Daoy (cell line): ENCODE measurements at regions not wholly inside any gene's neighbourhood (a gene's known extent, or its start where the extent isn't known, plus 50 kb on each side); places are given as distances from the start of the nearest gene placed in this dataset.
"Not testable (repeated sequence)": the region's sequence is repeated elsewhere in the genome, so short reads cannot be mapped to it uniquely, and the experiment has no call there.

Source experiments
- DNase-seq: peaks from one replicate; pipeline ENCODE4 v3.0.0-alpha.2; 2015; ENCODE audit warnings: low read depth

GRCh38 chr3:168779970-168780645 lies 684.4 kb upstream of the GOLIM4 start:
- DNase-seq, result not testable (repeated sequence)

- DNase-seq, result no peak
These were observed 658.0 kb upstream of the GOLIM4 start for GRCh38 chr3:168753724-168754123.

GRCh38 chr3:168752339-168752738 lies 656.6 kb upstream of the GOLIM4 start:
- DNase-seq, result no peak

- DNase-seq, result no peak
These were observed 652.0 kb upstream of the GOLIM4 start for GRCh38 chr3:168747697-168748096.

GRCh38 chr3:168738527-168739325 lies 643.0 kb upstream of the GOLIM4 start:
- no peak for DNase-seq

DNA sequence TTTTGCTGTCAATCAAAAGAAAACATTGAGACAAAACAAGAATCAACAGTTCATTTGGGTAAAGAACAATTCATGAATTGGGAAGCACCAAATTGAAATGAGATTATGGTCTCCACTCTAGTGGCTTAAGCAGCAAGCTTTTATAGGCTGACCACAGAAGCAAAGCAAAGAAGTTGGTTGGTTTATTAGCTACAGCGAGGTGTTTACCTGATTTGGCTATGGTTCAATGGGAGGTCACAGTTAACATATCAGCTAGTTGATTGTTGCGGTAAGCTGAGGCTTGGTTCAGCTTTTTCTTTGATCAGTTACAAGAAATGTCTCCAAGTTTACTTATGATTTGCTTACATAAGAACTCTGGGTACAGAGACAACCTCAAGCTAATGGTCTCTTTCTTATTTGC lies 640.5 kb upstream of the GOLIM4 start:
- DNase-seq, result no peak

- DNase-seq, result no peak
These were observed 634.3 kb upstream of the GOLIM4 start for GRCh38 chr3:168730073-168730472.

DNA sequence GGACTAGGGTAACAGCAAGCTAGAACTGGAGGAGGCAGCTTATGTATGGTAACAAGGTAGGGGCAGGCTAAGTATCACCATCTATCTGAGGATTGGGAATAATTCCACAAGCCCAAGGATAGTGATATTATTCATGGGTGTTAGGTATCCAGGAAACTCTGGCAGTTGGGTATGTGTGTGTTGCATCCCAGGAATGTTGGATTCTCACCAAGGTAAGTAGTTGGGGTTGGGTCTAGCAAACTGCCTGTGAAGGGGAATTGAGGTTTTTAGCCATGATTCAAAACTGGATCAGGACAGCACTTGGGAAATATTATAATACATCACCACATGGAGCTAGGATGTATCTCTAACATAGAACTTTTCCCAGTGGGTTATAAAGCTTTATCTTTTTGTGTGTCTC lies 626.4 kb upstream of the GOLIM4 start:
- DNase-seq, result peak; percentile 59

- no peak for DNase-seq
These were observed 619.0 kb upstream of the GOLIM4 start for GRCh38 chr3:168714609-168715240.

DNA sequence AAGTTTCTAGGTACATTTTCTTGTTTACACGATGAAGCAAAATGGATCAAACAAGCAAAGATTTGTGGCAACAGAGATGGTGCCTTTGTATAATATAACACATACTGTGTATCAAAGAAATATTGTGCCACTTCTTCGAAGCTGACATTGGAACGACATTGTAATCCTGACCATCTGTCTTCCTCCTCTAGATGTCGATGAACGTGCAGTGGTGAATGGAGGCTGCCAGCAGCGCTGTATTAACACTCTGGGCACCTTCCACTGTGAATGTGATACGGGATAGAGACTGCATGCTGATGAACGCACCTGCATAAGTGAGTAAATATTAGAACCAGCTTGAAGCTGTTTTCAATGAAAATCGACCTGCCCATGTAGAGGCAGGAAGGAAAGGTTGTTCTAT lies 613.3 kb upstream of the GOLIM4 start:
- DNase-seq, result no peak

- no peak for DNase-seq
These were observed 612.2 kb upstream of the GOLIM4 start for GRCh38 chr3:168707900-168708299.

DNA sequence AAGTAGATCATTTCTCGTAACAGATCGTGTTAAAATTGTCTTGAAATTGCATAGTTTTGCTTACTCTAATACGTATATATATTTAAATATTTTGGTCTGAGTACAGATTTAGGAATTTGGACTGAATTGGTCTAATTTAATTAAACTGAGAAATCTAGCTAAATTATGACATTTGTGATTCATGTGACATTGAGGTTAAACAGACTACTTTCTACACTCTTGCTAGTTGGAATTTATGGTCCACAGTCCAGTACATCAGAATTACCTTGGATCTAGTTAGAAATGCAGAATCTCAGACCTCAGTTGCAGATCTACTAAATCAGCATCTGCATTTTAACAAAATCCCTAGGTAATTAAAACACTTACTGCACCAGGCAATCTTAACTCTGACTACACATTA lies 609.7 kb upstream of the GOLIM4 start:
- no peak for DNase-seq

DNA sequence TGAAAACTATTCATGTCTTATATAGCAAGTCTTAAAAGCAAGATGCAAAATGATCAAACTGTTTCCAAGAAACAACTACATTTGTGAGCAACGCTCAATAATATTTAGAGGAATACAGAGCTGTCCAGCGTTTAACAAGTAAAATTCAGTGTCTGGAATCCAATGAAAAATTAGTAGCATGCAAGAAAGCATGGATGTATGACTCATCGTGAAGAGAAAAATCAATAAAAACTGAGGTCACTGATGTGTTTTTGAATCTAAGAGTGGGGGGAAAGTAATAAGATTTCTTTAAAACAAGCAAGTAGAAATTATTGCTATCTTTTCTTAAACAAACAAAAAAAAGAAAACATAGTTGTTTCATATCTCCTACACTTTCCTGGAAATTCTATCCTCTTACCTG lies 600.3 kb upstream of the GOLIM4 start:
- DNase-seq, result no peak

DNA sequence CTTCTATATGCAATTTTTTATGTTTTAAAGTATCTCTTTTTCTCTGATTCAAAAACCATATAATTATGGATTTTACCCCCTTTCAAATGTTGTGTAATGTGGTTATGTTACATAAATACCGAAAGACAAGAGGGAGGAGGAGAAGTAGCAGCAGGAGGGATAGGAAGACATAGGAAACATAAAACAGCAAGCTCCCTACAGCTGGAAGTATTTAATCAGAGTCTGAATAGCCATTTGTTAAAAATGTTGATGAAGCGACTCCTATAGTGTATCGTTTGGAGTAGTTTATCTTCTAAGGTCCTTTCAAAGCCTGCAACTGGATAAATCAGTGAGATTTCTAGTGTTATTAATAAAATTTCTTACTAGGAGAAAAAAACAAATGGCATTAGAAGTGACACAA lies 598.1 kb upstream of the GOLIM4 start:
- no peak for DNase-seq

GRCh38 chr3:168688267-168688666 lies 592.5 kb upstream of the GOLIM4 start:
- no peak for DNase-seq

DNA sequence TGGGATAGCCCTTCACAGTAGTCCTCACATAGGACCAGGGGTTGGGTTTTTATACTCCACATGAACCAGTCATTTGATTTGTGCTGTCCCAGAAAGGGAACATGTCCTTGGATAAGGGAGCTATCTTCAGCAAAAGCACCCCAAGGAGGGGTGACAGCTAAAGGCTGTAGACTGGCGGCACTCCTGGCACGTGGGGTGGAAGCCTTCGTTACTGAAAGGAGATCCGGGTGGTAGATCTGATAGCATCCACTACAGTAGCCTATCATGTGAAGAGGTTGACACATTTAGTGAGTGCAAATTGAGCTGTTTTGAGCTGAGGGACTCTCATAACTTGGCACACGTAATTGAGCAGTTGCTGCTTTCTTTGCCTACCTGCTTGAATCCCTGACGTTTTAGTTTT lies 588.8 kb upstream of the GOLIM4 start:
- no peak for DNase-seq

DNA sequence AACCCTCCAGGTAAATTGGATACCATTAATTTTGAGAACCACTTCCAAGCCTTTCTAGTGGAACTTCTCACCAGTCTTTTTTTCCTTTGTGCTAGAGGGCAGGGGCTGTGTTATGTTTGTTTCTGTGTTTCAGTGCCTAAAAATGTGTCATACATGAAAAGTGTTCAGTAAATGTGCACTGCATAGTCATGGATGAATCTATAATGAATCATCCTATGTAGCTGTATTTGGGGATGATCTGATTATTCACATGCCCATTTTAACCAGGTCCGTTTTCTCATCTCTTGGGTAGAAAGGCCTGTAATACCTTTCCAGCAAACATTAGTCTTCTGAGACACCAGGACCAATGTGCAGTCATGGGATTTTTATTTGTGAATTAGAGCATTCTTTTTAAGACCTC lies 583.0 kb upstream of the GOLIM4 start:
- no peak for DNase-seq

DNA sequence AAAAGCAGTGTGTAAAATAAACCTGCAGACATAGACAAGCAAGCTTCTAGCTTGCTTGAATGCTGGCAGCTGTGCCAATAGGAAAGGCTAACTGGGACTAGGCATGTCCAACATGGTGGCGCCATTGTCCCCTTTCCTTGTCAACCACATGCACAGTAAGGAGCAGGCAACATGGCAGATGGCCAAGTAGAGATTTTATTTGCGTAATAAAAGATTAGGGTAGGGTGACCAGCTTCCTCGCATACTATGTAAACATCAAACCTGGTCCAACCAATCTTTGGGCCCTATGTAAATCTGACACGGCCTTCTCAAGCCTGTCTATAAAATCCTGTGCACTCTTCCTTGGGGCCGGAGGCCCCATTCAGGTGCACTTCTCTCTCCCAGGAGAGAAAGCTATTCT lies 575.4 kb upstream of the GOLIM4 start:
- no peak for DNase-seq

DNA sequence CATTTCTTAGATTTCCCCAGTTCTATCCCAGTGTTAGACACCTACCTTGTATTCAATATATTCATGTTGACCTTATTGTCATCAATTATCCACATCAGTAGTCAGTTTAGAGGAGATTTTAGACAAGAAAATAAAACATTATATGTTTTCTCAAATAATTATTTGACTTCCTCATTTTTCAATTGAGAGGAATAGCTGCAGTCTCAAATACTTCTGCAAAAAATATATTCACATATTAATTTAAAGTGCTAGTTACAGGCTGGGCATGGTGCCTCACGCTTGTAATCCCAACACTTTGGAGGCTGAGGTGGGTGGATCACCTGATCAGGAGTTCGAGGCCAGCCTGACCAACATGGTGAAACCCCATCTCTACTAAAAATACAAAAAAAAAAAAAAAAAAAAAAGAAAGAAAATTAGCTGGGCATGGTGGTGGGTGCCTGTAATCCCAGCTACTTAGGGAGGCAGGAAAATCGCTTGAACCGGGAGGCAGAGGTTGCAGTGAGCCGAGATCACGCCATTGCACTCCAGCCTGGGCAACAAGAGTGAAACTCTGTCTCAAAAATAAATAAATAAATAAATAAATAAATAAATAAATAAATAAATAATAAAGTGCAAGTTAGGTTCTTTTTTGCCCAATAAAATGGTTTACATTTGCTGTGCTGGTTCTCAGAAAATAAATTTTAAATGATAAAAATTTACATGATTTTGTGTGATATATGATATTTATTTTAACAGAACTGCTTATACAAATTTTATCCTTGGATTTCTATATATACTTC lies 565.3 kb upstream of the GOLIM4 start:
- DNase-seq, result not testable (repeated sequence)

GRCh38 chr3:168659015-168659414 lies 563.3 kb upstream of the GOLIM4 start:
- no peak for DNase-seq

DNA sequence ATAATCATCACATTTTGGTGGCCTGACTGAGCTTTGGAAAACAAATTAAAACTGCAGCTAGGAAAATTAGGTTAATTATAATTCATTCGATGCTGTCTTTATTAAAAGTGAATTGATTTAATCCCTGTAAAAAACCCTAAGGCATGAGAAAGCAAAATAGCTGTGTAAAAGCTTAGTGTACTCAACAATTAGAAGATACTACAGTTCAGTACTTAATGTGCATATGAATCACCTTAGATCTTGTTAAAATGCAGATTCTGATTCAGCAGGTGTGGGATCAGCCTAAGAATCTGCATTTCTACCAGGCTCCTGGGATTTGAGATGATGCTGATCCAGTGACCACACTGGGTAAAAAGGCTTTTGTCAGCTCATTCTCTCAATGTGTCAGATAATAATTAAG lies 559.9 kb upstream of the GOLIM4 start:
- DNase-seq, result no peak

- no peak for DNase-seq
These were observed 559.0 kb upstream of the GOLIM4 start for GRCh38 chr3:168654700-168655099.
